Cardiac muscle cell (in vitro differentiated cells and primary cell): ENCODE measurements at regions not wholly inside any gene's neighbourhood (a gene's known extent, or its start where the extent isn't known, plus 50 kb on each side); places are given as distances from the start of the nearest gene placed in this dataset.
A peak's percentile ranks its signal among the peaks of the same experiment; 100 is the strongest.

Experiments
- DNase-seq, 2 donors: peaks; one replicate each; pipeline versions ENCODE4 v3.0.0 to v3.0.0-alpha.2; 2010 to 2017; ENCODE audit warnings: low read depth in 1 of 2, low spot score in 1 of 2
- H3K27ac ChIP-seq: fragments of 200-600 bp; sonication (generic); 2 replicates; pipeline ENCODE4 v1.5.1; 2016
- H3K27me3 ChIP-seq: fragments of 200-600 bp; sonication (generic); 2 replicates; pipeline ENCODE4 v1.6.0; 2016; ENCODE audit warnings: control low read depth
- H3K36me3 ChIP-seq: fragments of 200-600 bp; sonication (generic); 2 replicates; pipeline ENCODE4 v1.5.1; 2016; ENCODE audit warnings: control low read depth
- H3K4me1 ChIP-seq: fragments of 200-600 bp; sonication (generic); 2 replicates; pipeline ENCODE4 v1.8.1; 2017; ENCODE audit warnings: low read depth, mild to moderate bottlenecking, mixed run types
- H3K4me3 ChIP-seq: fragments of 200-600 bp; sonication (generic); 2 replicates; pipeline ENCODE4 v1.5.1; 2016; ENCODE audit warnings: mild to moderate bottlenecking
- H3K9me3 ChIP-seq: fragments of 200-600 bp; sonication (generic); 2 replicates; pipeline ENCODE4 v1.5.1; 2017; ENCODE audit warnings: low read depth, mild to moderate bottlenecking, control low read depth
- CTCF ChIP-seq: IDR thresholded peaks from 2 replicates; pipeline ENCODE4 v1.5.1; 2012; ENCODE audit warnings: low read depth, mild to moderate bottlenecking, low read length

GRCh38 chr6:97863697-97864096 is 580.7 kb upstream of the MMS22L start:
- Histone ChIP-seq H3K4me3 (no peak overlapping the region), H3K36me3 (no peaks in the 10 kb centered on the region), H3K9me3 (no peaks in the 10 kb centered on the region), H3K27ac (no peak overlapping the region), H3K4me1 (no peaks in the 10 kb centered on the region), H3K27me3 (no peaks in the 10 kb centered on the region)
- no peak for TF ChIP-seq CTCF
- DNase-seq = no peak

GRCh38 chr6:97864366-97864765 is 581.4 kb upstream of the MMS22L start:
- Histone ChIP-seq H3K27me3 (no peaks in the 10 kb centered on the region), H3K36me3 (no peaks in the 10 kb centered on the region), H3K4me3 (no peak overlapping the region), H3K27ac (no peak overlapping the region), H3K9me3 (no peaks in the 10 kb centered on the region), H3K4me1 (no peaks in the 10 kb centered on the region)
- no peak for DNase-seq
- no peak for TF ChIP-seq CTCF

DNA sequence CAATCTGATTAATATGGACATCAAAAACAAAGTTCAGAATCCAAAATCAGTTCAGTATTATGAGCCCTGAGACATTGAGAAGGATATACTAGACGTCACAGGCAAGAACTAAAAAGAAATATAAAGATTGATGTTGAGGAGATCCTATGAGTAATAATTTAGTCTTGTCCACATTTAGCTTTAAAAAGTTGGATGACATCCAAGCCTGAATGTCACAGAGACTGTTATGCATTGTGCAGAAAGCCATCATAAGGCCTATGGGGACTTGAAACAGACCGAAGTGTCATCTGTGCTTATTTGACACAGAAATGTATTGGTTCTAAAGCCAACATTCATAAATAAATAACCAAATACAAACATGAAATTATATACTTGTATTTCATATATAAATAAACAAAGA is 581.8 kb upstream of the MMS22L start:
- no peak for TF ChIP-seq CTCF
- H3K27me3 ChIP-seq = no peaks in the 10 kb centered on the region
- H3K27ac ChIP-seq = no peak overlapping the region
- no peaks in the 10 kb centered on the region for H3K36me3 ChIP-seq
- DNase-seq = peak in 1 of 2 donors; percentile 5
- no peak overlapping the region for H3K4me3 ChIP-seq
- H3K4me1 ChIP-seq = no peaks in the 10 kb centered on the region
- no peaks in the 10 kb centered on the region for H3K9me3 ChIP-seq

- no peak for TF ChIP-seq CTCF
- H3K27me3 ChIP-seq = no peaks in the 10 kb centered on the region
- no peaks in the 10 kb centered on the region for H3K4me1 ChIP-seq
Observed at GRCh38 chr6:97865612-97866011, 582.6 kb upstream of the MMS22L start.

DNA sequence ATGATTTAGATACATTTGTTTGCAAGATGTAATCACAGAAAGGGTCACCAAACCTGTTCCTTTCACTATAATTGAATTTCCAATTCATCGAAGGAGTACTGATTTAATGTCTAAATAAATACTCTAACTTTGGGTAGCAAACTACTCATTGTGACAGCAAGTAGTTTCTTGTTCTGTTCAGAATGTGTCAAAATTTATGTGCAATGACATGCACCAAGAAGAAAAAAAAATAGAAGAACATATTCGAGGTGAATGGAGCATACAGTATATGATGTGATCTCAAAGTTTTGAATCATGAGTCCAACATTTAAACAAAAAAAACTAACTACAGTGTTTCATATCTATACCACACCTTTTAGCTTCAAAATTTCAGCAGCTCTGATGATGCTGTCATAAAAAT is 583.6 kb upstream of the MMS22L start:
- H3K27ac ChIP-seq = no peak overlapping the region
- no peak overlapping the region for H3K4me3 ChIP-seq
- H3K4me1 ChIP-seq = no peaks in the 10 kb centered on the region
- no peaks in the 10 kb centered on the region for H3K9me3 ChIP-seq
- H3K27me3 ChIP-seq = no peaks in the 10 kb centered on the region
- TF ChIP-seq CTCF = no peak
- no peak for DNase-seq
- no peaks in the 10 kb centered on the region for H3K36me3 ChIP-seq

More at GRCh38 chr6:97865612-97866011, 582.6 kb upstream of the MMS22L start:
- no peak for DNase-seq
- no peak overlapping the region for H3K4me3 ChIP-seq
- no peaks in the 10 kb centered on the region for H3K36me3 ChIP-seq
- H3K9me3 ChIP-seq = no peaks in the 10 kb centered on the region
- no peak overlapping the region for H3K27ac ChIP-seq

DNA sequence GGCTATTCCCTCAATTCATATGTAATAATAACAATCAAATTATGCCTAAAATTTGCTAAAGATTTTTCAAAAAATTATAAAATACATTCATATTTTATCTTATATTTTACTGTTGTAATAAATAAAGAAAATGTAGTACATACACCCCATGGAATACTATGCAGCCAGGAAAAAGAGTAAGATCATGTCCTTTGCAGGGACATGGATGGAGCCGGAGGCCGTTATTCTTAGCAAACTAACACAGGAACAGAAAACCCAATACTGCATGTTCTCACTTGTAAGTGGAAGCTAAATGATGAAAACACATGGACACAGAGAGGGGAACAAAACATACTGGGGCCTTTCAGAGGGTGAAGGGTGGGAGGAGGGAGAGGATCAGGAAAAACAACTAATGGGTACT is 584.2 kb upstream of the MMS22L start:
- no peak for DNase-seq
- no peak overlapping the region for H3K27ac ChIP-seq
- no peaks in the 10 kb centered on the region for H3K4me1 ChIP-seq
- no peak for TF ChIP-seq CTCF
- no peaks in the 10 kb centered on the region for H3K9me3 ChIP-seq
- H3K4me3 ChIP-seq = no peak overlapping the region
- no peaks in the 10 kb centered on the region for H3K36me3 ChIP-seq
- no peaks in the 10 kb centered on the region for H3K27me3 ChIP-seq
